ENCODE measurements at regions not wholly inside any gene's neighbourhood (a gene's known extent, or its start where the extent isn't known, plus 50 kb on each side); places are given as distances from the start of the nearest gene placed in this dataset.

DNA sequence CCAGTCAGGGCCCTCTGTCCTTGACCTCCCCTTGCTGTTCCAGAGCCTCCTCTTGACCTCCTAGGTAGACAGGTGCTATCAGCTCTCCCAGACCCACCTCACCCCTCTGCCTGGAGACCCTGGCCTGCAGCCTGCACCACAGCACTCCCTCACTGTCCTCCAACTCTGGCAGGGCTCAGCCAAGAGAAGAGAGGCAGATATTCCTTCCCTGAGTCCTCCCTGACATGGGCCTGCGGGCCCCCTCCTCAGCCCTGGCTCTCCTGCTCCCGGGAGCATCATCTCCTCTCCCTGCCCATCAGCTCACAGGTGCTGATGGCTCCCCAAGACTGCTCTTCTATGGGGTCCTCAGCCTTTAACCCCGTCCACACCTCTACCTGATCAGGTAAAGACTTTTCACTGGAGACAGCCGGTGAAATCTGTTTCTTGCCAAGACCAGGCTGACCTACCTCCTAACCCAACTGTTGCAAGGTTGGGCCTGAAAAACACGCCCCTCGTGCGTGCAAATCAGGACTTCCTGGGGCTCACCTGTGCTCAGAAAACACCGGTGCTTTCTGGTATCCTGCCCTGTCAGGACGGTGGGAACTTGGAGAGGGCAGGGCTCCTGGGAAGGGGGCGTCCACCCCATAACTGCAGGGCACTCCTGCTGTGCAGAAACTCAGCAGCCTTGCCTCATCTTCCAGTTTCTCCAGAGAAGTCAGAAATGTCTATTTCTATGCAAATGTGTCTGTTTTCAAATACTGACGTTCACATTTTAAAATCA, 160.7 kb downstream of the SHANK2 start (continued):
- no peak for TF ChIP-seq E2F6 (IDR thresholded peaks at IDR 0.05; ENCODE audit: borderline replicate concordance in 1 of 2, extremely low read depth in 1 of 2, insufficient read depth in 1 of 2, insufficient read length in 1 of 2, low read depth in 1 of 2, low read length in 1 of 2, poor library complexity in 1 of 2, severe bottlenecking in 1 of 2)
- no peak for TF ChIP-seq PKNOX1 (IDR thresholded peaks at IDR 0.05)
- no peak for TF ChIP-seq ATF7 (IDR thresholded peaks at IDR 0.05)
- no peak for TF ChIP-seq NFIX (CRISPR knock-in tag; IDR thresholded peaks at IDR 0.05; ENCODE audit: low read depth)
- TF ChIP-seq CBX5 (IDR thresholded peaks at IDR 0.05; ENCODE audit: borderline replicate concordance, low read depth), result no peak
- TF ChIP-seq ZNF77 (CRISPR knock-in tag; IDR thresholded peaks at IDR 0.05), result no peak
- TF ChIP-seq ZNF76 (CRISPR knock-in tag; IDR thresholded peaks at IDR 0.05; ENCODE audit: borderline replicate concordance), result no peak
- no peak for TF ChIP-seq YY1 (IDR thresholded peaks at IDR 0.05; ENCODE audit: borderline replicate concordance in 1 of 3, control insufficient read depth in 1 of 3, extremely low read depth in 1 of 3, insufficient read depth in 3 of 3, insufficient read length in 1 of 3, insufficient replicate concordance in 2 of 3, low read depth in 1 of 3, low read length in 2 of 3)
